ENCODE measurements at regions not wholly inside any gene's neighbourhood (a gene's known extent, or its start where the extent isn't known, plus 50 kb on each side); places are given as distances from the start of the nearest gene placed in this dataset.
"Not testable (repeated sequence)": the region's sequence is repeated elsewhere in the genome, so short reads cannot be mapped to it uniquely, and the experiment has no call there.

DNA sequence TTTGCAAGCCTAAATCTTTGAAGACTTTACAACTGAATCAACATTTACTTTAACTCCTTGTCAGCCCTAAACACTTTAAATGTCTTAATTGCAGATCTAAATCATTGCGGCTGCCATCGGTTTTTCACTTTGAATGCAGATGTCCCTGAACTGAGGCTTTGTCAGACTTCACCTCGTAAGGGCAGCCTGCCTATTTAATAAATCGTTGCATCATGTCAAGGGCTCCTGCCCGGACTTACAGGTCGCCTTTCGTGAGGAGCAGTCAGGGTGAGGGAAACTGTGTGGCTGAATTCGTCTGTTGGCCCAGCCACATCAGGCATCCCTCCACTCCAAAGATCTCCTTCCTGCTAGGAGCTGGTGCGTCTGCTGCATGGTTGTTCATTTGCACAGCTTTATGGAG, 368.2 kb upstream of the NPVF start:
- Mint-ChIP-seq H3K27me3 (peaks cover 8% of the 10 kb centered on the region), H3K9me3 (no peaks in the 10 kb centered on the region), H3K4me1 (peaks cover 10% of the 10 kb centered on the region), H3K27ac (no peak overlapping the region), H3K4me3 (no peak overlapping the region), H3K36me3 (no peaks in the 10 kb centered on the region)
- DNase-seq (no peak), ATAC-seq (ENCODE audit: low read depth) (no peak)
- POLR2A ChIA-PET, result no interaction called here

GRCh38 chr7:25597946-25598345, 369.7 kb upstream of the NPVF start:
- DNase-seq (no peak), ATAC-seq (ENCODE audit: low read depth) (no peak)
- Mint-ChIP-seq H3K27ac (no peak overlapping the region), H3K4me3 (no peak overlapping the region), H3K27me3 (peaks cover 8% of the 10 kb centered on the region), H3K9me3 (no peaks in the 10 kb centered on the region), H3K36me3 (no peaks in the 10 kb centered on the region), H3K4me1 (peaks cover 10% of the 10 kb centered on the region)
- POLR2A ChIA-PET, result no interaction called here

GRCh38 chr7:25598765-25599164, 370.5 kb upstream of the NPVF start:
- no peak for DNase-seq
- Mint-ChIP-seq H3K9me3 (no peaks in the 10 kb centered on the region), H3K27me3 (peaks cover 8% of the 10 kb centered on the region), H3K36me3 (no peaks in the 10 kb centered on the region), H3K4me1 (peaks cover 10% of the 10 kb centered on the region), H3K4me3 (no peak overlapping the region), H3K27ac (no peak overlapping the region)
- no peak for ATAC-seq (ENCODE audit: low read depth)
- POLR2A ChIA-PET, result no interaction called here

DNA sequence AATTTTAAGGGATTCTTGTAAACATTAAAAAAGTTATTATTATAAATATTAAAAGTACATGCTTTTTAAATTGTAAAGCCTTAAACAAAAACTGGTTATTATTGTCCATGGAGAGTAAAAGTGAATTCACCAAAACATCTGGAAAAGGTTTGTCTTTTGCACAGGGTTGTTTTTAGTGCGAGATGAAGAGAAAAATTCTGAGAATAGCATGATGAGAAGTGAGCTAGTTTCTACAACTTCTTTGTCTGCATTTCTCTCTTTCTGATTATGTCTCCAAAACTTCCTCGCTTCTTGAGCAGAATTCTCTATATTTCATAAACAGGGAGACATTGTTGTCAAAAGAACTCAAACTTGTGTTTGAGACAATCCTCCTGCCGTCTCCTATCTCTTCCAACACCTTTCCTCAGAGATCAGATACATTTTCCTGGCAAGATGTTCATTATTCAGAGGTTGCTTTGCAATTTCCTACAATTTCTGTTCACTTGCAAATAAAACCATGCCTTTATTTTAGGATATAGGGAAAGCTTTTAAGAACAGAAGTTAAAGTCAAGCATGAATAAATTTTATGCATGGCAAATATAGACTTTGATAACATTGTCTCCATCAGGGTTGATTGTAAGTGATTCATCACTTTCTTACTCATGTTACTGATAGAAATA, 372.1 kb upstream of the NPVF start:
- Mint-ChIP-seq H3K27me3 (peaks cover 8% of the 10 kb centered on the region), H3K36me3 (no peaks in the 10 kb centered on the region), H3K9me3 (no peaks in the 10 kb centered on the region), H3K4me3 (no peak overlapping the region), H3K27ac (no peak overlapping the region), H3K4me1 (peaks cover 10% of the 10 kb centered on the region)
- DNase-seq (no peak), ATAC-seq (ENCODE audit: low read depth) (no peak)
- POLR2A ChIA-PET, result no interaction called here

DNA sequence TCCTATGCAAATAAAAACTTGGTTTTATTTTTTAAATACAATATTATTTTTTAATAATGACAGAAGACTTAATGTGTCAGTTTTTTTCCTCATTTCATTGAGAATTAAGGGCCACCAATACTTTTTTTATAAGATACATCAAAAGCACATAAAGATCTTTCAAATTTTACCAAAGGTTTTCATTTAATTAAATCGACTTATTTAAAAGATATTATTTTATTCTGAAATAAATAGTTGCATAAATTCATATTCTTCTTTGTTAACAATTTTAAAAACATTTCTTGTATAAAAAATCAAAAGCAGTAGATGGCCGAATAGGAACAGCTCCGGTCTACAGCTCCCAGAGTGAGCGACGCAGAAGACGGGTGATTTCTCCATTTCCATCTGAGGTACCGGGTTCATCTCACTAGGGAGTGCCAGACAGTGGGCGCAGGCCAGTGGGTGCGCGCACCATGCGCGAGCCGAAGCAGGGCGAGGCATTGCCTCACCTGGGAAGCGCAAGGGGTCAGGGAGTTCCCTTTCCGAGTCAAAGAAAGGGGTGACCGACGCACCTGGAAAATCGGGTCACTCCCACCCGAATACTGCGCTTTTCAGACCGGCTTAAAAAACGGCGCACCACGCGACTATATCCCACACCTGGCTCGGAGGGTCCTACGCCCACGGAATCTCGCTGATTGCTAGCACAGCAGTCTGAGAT, 374.6 kb upstream of the NPVF start:
- H3K27ac Mint-ChIP-seq; H3K4me1 Mint-ChIP-seq; H3K27me3 Mint-ChIP-seq; H3K9me3 Mint-ChIP-seq; H3K36me3 Mint-ChIP-seq; ATAC-seq (ENCODE audit: low read depth); POLR2A ChIA-PET; DNase-seq: not testable (repeated sequence)
- peak overlapping the region; percentile 60 for H3K4me3 Mint-ChIP-seq

DNA sequence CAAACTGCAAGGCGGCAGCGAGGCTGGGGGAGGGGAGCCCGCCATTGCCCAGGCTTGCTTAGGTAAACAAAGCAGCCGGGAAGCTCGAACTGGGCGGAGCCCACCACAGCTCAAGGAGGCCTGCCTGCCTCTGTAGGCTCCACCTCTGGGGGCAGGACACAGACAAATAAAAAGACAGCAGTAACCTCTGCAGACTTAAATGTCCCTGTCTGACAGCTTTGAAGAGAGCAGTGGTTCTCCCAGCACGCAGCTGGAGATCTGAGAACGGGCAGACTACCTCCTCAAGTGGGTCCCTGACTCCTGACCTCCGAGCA, 375.1 kb upstream of the NPVF start:
- DNase-seq; H3K27me3 Mint-ChIP-seq; H3K36me3 Mint-ChIP-seq; POLR2A ChIA-PET; ATAC-seq (ENCODE audit: low read depth); H3K4me1 Mint-ChIP-seq; H3K27ac Mint-ChIP-seq; H3K9me3 Mint-ChIP-seq: not testable (repeated sequence)
- peak overlapping the region; percentile 60 for H3K4me3 Mint-ChIP-seq

GRCh38 chr7:25611196-25611595, 382.9 kb upstream of the NPVF start:
- H3K27ac Mint-ChIP-seq, result no peak overlapping the region

GRCh38 chr7:25613912-25614311, 385.6 kb upstream of the NPVF start:
- ATAC-seq (ENCODE audit: low read depth) (peak; percentile 56), DNase-seq (no peak)
- Mint-ChIP-seq H3K27ac (no peak overlapping the region), H3K36me3 (peaks cover 4% of the 10 kb centered on the region), H3K4me3 (no peak overlapping the region), H3K9me3 (peaks cover 12% of the 10 kb centered on the region), H3K27me3 (no peaks in the 10 kb centered on the region), H3K4me1 (peaks cover 18% of the 10 kb centered on the region)
- POLR2A ChIA-PET, result no interaction called here

More at GRCh38 chr7:25611196-25611595, 382.9 kb upstream of the NPVF start:
- ATAC-seq (ENCODE audit: low read depth) (no peak), DNase-seq (no peak)
- H3K9me3 Mint-ChIP-seq, result peaks cover 12% of the 10 kb centered on the region
- H3K27me3 Mint-ChIP-seq, result no peaks in the 10 kb centered on the region
- no peak overlapping the region for H3K4me3 Mint-ChIP-seq
- POLR2A ChIA-PET, result no interaction called here
- peaks cover 12% of the 10 kb centered on the region for H3K4me1 Mint-ChIP-seq
- H3K36me3 Mint-ChIP-seq, result peaks cover 4% of the 10 kb centered on the region

GRCh38 chr7:25614415-25614814, 386.1 kb upstream of the NPVF start:
- no peak for DNase-seq
- H3K36me3 Mint-ChIP-seq, result peaks cover 4% of the 10 kb centered on the region
- POLR2A ChIA-PET, result no interaction called here
- no peaks in the 10 kb centered on the region for H3K27me3 Mint-ChIP-seq
- no peak overlapping the region for H3K4me3 Mint-ChIP-seq
- no peak for ATAC-seq (ENCODE audit: low read depth)
- no peak overlapping the region for H3K27ac Mint-ChIP-seq
- H3K9me3 Mint-ChIP-seq, result peaks cover 12% of the 10 kb centered on the region
- H3K4me1 Mint-ChIP-seq, result peaks cover 18% of the 10 kb centered on the region

DNA sequence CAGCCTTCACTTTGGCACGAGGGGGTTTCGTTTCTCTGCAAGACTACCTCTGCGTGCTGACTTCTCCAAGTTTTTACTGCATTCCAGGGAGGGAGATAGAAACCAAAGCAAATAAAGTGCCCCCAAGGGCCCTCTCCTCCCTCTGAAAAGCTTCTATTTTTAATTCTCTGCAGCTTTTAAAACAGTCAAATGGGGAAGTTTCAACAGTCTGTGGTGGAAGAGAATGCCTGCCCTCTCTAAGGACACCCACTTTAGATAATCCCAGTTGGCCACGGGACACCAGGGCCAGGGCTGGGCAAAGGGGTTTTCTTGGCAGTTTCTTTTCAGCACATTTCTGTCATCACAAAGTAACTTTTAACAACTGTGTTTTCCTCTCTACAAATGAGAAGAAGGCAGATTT, 386.7 kb upstream of the NPVF start:
- H3K4me3 Mint-ChIP-seq, result no peak overlapping the region
- POLR2A ChIA-PET, result no interaction called here
- peaks cover 12% of the 10 kb centered on the region for H3K9me3 Mint-ChIP-seq
- no peak for DNase-seq
- ATAC-seq (ENCODE audit: low read depth), result no peak
- H3K27me3 Mint-ChIP-seq, result no peaks in the 10 kb centered on the region
- peaks cover 21% of the 10 kb centered on the region for H3K4me1 Mint-ChIP-seq
- no peak overlapping the region for H3K27ac Mint-ChIP-seq
- H3K36me3 Mint-ChIP-seq, result peaks cover 4% of the 10 kb centered on the region

GRCh38 chr7:25615593-25615992, 387.3 kb upstream of the NPVF start:
- POLR2A ChIA-PET, result no interaction called here
- DNase-seq (no peak), ATAC-seq (ENCODE audit: low read depth) (no peak)
- Mint-ChIP-seq H3K27me3 (no peaks in the 10 kb centered on the region), H3K4me1 (peaks cover 27% of the 10 kb centered on the region), H3K27ac (no peak overlapping the region), H3K36me3 (peaks cover 4% of the 10 kb centered on the region), H3K4me3 (no peak overlapping the region), H3K9me3 (peaks cover 12% of the 10 kb centered on the region)

DNA sequence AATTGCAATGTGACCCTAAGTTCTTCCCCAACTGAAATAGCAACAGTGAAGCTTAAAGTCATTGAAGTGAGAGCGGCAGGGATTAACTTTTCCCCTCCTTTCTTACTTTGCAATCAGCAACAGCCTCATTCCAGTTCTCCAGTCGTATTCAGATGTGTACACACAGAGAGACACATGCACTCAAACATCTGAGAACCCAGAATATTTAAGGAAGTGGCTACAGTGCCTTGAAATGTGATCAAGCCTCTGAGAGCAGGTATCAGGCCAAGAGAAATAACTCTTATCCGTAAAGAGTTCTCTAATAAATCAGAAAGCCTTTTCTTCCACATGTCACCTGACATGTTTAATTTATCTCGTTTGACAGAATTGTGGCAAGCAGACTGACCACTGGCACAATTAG, 388.9 kb upstream of the NPVF start:
- Mint-ChIP-seq H3K4me3 (no peak overlapping the region), H3K4me1 (peaks cover 30% of the 10 kb centered on the region), H3K27ac (no peak overlapping the region)

DNA sequence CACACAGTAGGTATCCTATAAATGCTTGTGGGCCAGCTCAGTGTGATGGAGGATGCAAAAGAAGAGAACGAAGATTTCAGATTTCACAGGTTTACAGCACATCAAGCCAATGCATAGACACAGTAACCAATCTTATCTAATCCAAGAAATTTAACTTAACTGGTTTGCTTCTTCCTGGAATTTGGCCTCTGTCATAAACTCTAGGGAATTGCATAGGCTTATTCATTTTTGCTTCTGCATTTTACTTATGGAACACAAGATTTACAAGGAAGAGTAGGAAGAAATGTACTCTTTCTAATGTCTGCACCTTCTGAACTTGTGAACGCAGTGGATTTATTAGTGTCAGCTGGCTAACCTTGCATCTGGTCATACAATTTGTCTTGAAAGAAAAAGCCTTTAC, 389.4 kb upstream of the NPVF start:
- ATAC-seq (ENCODE audit: low read depth) (no peak), DNase-seq (no peak)
- Mint-ChIP-seq H3K27ac (no peak overlapping the region), H3K9me3 (peaks cover 8% of the 10 kb centered on the region), H3K27me3 (no peaks in the 10 kb centered on the region), H3K4me1 (peaks cover 30% of the 10 kb centered on the region), H3K36me3 (peaks cover 4% of the 10 kb centered on the region), H3K4me3 (no peak overlapping the region)
- POLR2A ChIA-PET, result no interaction called here

More for the DNA sequence above, 388.9 kb upstream of the NPVF start:
- Mint-ChIP-seq H3K9me3 (peaks cover 6% of the 10 kb centered on the region), H3K36me3 (no peaks in the 10 kb centered on the region), H3K27me3 (no peaks in the 10 kb centered on the region)
- POLR2A ChIA-PET, result no interaction called here
- DNase-seq, result no peak
- no peak for ATAC-seq (ENCODE audit: low read depth)

- Mint-ChIP-seq H3K27me3 (no peaks in the 10 kb centered on the region), H3K36me3 (peaks cover 4% of the 10 kb centered on the region), H3K9me3 (peaks cover 3% of the 10 kb centered on the region), H3K4me3 (no peak overlapping the region), H3K27ac (no peak overlapping the region), H3K4me1 (peaks cover 27% of the 10 kb centered on the region)
- ATAC-seq (ENCODE audit: low read depth) (no peak), DNase-seq (no peak)
- POLR2A ChIA-PET, result no interaction called here
These were observed 391.1 kb upstream of the NPVF start for GRCh38 chr7:25619381-25619780.

Data from activated naive CD8-positive, alpha-beta T cell treated with anti-CD3 and anti-CD28 coated beads, Interleukin-2, amount 10 ng/mL, durations not matched to agents 7 days and 5 days (primary cell).